ENCODE measurements at regions not wholly inside any gene's neighbourhood (a gene's known extent, or its start where the extent isn't known, plus 50 kb on each side); places are given as distances from the start of the nearest gene placed in this dataset.

DNA sequence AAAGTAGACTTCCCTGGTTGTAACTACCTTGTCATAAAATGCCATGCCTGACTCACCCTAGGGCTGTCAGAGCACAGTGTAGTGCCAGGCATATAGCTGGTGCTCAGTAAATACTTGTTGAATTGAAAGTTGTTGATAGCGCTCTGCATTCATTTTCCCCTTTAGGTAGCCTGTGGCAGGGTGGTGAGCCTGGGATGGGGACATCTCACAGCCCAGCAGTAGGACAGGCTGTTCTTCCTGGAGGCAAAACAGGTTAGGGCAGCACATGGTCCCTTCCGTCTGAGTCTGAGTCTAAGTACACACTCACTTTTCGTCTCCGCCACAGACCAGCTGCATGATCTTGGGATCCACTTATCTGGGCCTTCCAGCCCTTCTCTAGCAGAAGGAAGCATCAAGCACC is 401.9 kb downstream of the ZSWIM6 start:
- TF ChIP-seq, protein P1, sequence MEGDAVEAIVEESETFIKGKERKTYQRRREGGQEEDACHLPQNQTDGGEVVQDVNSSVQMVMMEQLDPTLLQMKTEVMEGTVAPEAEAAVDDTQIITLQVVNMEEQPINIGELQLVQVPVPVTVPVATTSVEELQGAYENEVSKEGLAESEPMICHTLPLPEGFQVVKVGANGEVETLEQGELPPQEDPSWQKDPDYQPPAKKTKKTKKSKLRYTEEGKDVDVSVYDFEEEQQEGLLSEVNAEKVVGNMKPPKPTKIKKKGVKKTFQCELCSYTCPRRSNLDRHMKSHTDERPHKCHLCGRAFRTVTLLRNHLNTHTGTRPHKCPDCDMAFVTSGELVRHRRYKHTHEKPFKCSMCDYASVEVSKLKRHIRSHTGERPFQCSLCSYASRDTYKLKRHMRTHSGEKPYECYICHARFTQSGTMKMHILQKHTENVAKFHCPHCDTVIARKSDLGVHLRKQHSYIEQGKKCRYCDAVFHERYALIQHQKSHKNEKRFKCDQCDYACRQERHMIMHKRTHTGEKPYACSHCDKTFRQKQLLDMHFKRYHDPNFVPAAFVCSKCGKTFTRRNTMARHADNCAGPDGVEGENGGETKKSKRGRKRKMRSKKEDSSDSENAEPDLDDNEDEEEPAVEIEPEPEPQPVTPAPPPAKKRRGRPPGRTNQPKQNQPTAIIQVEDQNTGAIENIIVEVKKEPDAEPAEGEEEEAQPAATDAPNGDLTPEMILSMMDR (IDR thresholded peaks at IDR 0.05): no peak
- no peak for TF ChIP-seq POLR2A (IDR thresholded peaks at IDR 0.05)
